T-cell (primary cell): ENCODE measurements at regions not wholly inside any gene's neighbourhood (a gene's known extent, or its start where the extent isn't known, plus 50 kb on each side); places are given as distances from the start of the nearest gene placed in this dataset.

Experiments used
- ATAC-seq, 4 experiments: fragments of 200-7000 bp in 3 of 4; fragments of 150-1000 bp in 1 of 4; cut with Tn5 transposase; replicated peaks in 1 of 4; 1 replicate in 3 of 4; 2 replicates in 1 of 4; pipeline ENCODE4 v1.10.0; 2021; ENCODE audit warnings: moderate library complexity in 3 of 4, mild to moderate bottlenecking in 2 of 4, moderate number of reproducible peaks in 1 of 4
- CTCF ChIA-PET, 2 donors: fragments of 300-600 bp; sonication (Branson Sonifier 250); formaldehyde crosslinking; loops; one replicate each; lab custom pipeline; 2022; ENCODE audit warnings: antibody characterized with exemption in 2 of 2; lab: Charles Lee
- POLR2A ChIA-PET, 2 donors: fragments of 300-600 bp; sonication (Branson Sonifier 250); formaldehyde crosslinking; loops; one replicate each; lab custom pipeline; 2022; ENCODE audit warnings: antibody characterized with exemption in 2 of 2; lab: Charles Lee
- DNase-seq, 35 experiments: peaks; one replicate each; pipeline versions ENCODE4 v3.0.0 to v3.0.0-alpha.2; 2013 to 2023
- H3K27ac ChIP-seq: one replicate; pipeline ENCODE4 v1.5.1; 2013; ENCODE audit warnings: low read length
- H3K27me3 ChIP-seq, 2 experiments: replicated peaks in 1 of 2; 1 replicate in 1 of 2; 2 replicates in 1 of 2; pipeline versions ENCODE4 v1.6.1 to v1.7.0; 2013; ENCODE audit warnings: low read length in 1 of 2, mixed read lengths in 1 of 2; ENCODE audit not compliant: control insufficient read depth in 2 of 2, insufficient read depth in 2 of 2; ENCODE audit errors: extremely low read depth in 1 of 2
- H3K36me3 ChIP-seq, 2 donors: 1 replicate in 1 of 2; 2 replicates in 1 of 2; pipeline versions ENCODE4 v1.6.1 to v1.7.0; 2013; ENCODE audit warnings: low read length in 1 of 2; ENCODE audit not compliant: control insufficient read depth in 2 of 2, insufficient read depth in 1 of 2; ENCODE audit errors: extremely low read depth in 1 of 2
- H3K4me1 ChIP-seq, 2 experiments: 1 replicate in 1 of 2; 2 replicates in 1 of 2; pipeline versions ENCODE4 v1.6.1 to v1.7.0; 2013; ENCODE audit warnings: low read length in 2 of 2, mixed read lengths in 1 of 2; ENCODE audit not compliant: insufficient read depth in 2 of 2, control insufficient read depth in 1 of 2; ENCODE audit errors: extremely low read depth in 1 of 2
- H3K4me3 ChIP-seq, 2 donors: 1 replicate in 1 of 2; 2 replicates in 1 of 2; pipeline versions ENCODE4 v1.5.1 to v1.7.0; 2013; ENCODE audit warnings: mild to moderate bottlenecking in 2 of 2, low read length in 1 of 2, moderate library complexity in 1 of 2; ENCODE audit not compliant: control insufficient read depth in 1 of 2; ENCODE audit errors: extremely low read depth in 1 of 2
- H3K9me3 ChIP-seq: 2 replicates; pipeline ENCODE4 v1.7.0; 2013
- H3K27ac Mint-ChIP-seq, 2 donors: one replicate each; pipeline ENCODE4 v1.8.0; 2020 to 2021; ENCODE audit warnings: mild to moderate bottlenecking in 2 of 2, mixed read lengths in 2 of 2
- H3K27me3 Mint-ChIP-seq, 2 donors: one replicate each; pipeline ENCODE4 v1.8.0; 2021 to 2022; ENCODE audit warnings: mixed read lengths in 2 of 2
- H3K36me3 Mint-ChIP-seq: one replicate; pipeline ENCODE4 v1.8.0; 2021; ENCODE audit warnings: mixed read lengths
- H3K4me1 Mint-ChIP-seq, 3 donors: one replicate each; pipeline ENCODE4 v1.8.0; 2020 to 2022; ENCODE audit warnings: mixed read lengths in 3 of 3, mild to moderate bottlenecking in 1 of 3
- H3K4me3 Mint-ChIP-seq, 3 donors: one replicate each; pipeline ENCODE4 v1.8.0; 2020 to 2022; ENCODE audit warnings: mild to moderate bottlenecking in 3 of 3, mixed read lengths in 3 of 3, moderate library complexity in 3 of 3
- H3K9me3 Mint-ChIP-seq, 3 donors: one replicate each; pipeline ENCODE4 v1.8.0; 2020 to 2022; ENCODE audit warnings: mixed read lengths in 3 of 3
- WGBS: methylation state at CpG from one replicate; pipeline ENCODE4 v1.1.5; 2013; ENCODE audit warnings: missing lambda C conversion rate; ENCODE audit not compliant: insufficient coverage; 5-methylcytosine and 5-hydroxymethylcytosine counted together

GRCh38 chr3:70808881-70809280, 496.4 kb upstream of the MDFIC2 start:
- H3K27ac ChIP-seq, result no peak overlapping the region
- Mint-ChIP-seq H3K27ac (no peak overlapping the region), H3K4me1 (no peaks in the 10 kb centered on the region), H3K4me3 (no peak overlapping the region), H3K27me3 (peaks cover 12 to 16% of the 10 kb centered on the region in 2 donors), H3K36me3 (no peaks in the 10 kb centered on the region), H3K9me3 (no peaks in the 10 kb centered on the region)
- H3K27me3 ChIP-seq, result no peaks in the 10 kb centered on the region
- ATAC-seq, result no peak
- ChIA-PET CTCF (no interaction called here), POLR2A (no interaction called here)
- H3K36me3 ChIP-seq, result no peaks in the 10 kb centered on the region
- no peak overlapping the region for H3K4me3 ChIP-seq
- no peaks in the 10 kb centered on the region for H3K4me1 ChIP-seq
- no peak for DNase-seq
- H3K9me3 ChIP-seq, result no peaks in the 10 kb centered on the region
- no CpG with 5 or more reads among the region's 1 CpG for WGBS

- no peaks in the 10 kb centered on the region for H3K27me3 ChIP-seq
- no peaks in the 10 kb centered on the region for H3K36me3 ChIP-seq
- Mint-ChIP-seq H3K4me1 (no peaks in the 10 kb centered on the region), H3K4me3 (no peak overlapping the region), H3K36me3 (no peaks in the 10 kb centered on the region), H3K27ac (no peak overlapping the region), H3K9me3 (no peaks in the 10 kb centered on the region), H3K27me3 (peaks cover 16 to 21% of the 10 kb centered on the region in 2 donors)
- ChIA-PET POLR2A (no interaction called here), CTCF (no interaction called here)
- no peak overlapping the region for H3K27ac ChIP-seq
- no CpG with 5 or more reads among the region's 7 CpGs for WGBS
- no peaks in the 10 kb centered on the region for H3K4me1 ChIP-seq
- ATAC-seq (no peak), DNase-seq (no peak)
- H3K4me3 ChIP-seq, result no peak overlapping the region
- H3K9me3 ChIP-seq, result no peaks in the 10 kb centered on the region
Measured at GRCh38 chr3:70806556-70806955, 494.1 kb upstream of the MDFIC2 start.

- no peaks in the 10 kb centered on the region for H3K9me3 Mint-ChIP-seq
- H3K4me1 Mint-ChIP-seq, result no peaks in the 10 kb centered on the region
- Histone ChIP-seq H3K36me3 (no peaks in the 10 kb centered on the region), H3K27ac (no peak overlapping the region), H3K4me3 (no peak overlapping the region), H3K27me3 (no peaks in the 10 kb centered on the region), H3K9me3 (no peaks in the 10 kb centered on the region), H3K4me1 (no peaks in the 10 kb centered on the region)
- CTCF ChIA-PET, result no interaction called here
- DNase-seq (no peak), ATAC-seq (no peak)
- WGBS, result 100% methylated on average over 3 of the region's 6 CpGs
- H3K27me3 Mint-ChIP-seq, result peaks cover 22 to 23% of the 10 kb centered on the region in 2 donors
- H3K36me3 Mint-ChIP-seq, result no peaks in the 10 kb centered on the region
- no peak overlapping the region for H3K27ac Mint-ChIP-seq
- H3K4me3 Mint-ChIP-seq, result no peak overlapping the region
- POLR2A ChIA-PET, result no interaction called here
Measured at GRCh38 chr3:70806021-70806420, 493.6 kb upstream of the MDFIC2 start.

- no peaks in the 10 kb centered on the region for H3K9me3 Mint-ChIP-seq
Measured at GRCh38 chr3:70805061-70805889, 492.8 kb upstream of the MDFIC2 start.

GRCh38 chr3:70803891-70804290, 491.5 kb upstream of the MDFIC2 start:
- DNase-seq (no peak), ATAC-seq (no peak)
- peaks cover 36 to 37% of the 10 kb centered on the region in 2 donors for H3K27me3 Mint-ChIP-seq
- CTCF ChIA-PET, result no interaction called here
- WGBS, result 60% methylated on average over 1 of the region's 2 CpGs
- H3K9me3 ChIP-seq, result no peaks in the 10 kb centered on the region
- H3K27ac Mint-ChIP-seq, result no peak overlapping the region
- POLR2A ChIA-PET, result no interaction called here
- H3K4me3 Mint-ChIP-seq, result no peak overlapping the region
- no peaks in the 10 kb centered on the region for H3K9me3 Mint-ChIP-seq
- H3K4me3 ChIP-seq, result no peak overlapping the region
- no peaks in the 10 kb centered on the region for H3K27me3 ChIP-seq
- no peaks in the 10 kb centered on the region for H3K4me1 Mint-ChIP-seq
- no peaks in the 10 kb centered on the region for H3K36me3 Mint-ChIP-seq
- no peaks in the 10 kb centered on the region for H3K36me3 ChIP-seq
- H3K27ac ChIP-seq, result no peak overlapping the region
- no peaks in the 10 kb centered on the region for H3K4me1 ChIP-seq

More at GRCh38 chr3:70805061-70805889, 492.8 kb upstream of the MDFIC2 start:
- Histone ChIP-seq H3K9me3 (no peaks in the 10 kb centered on the region), H3K27ac (no peak overlapping the region), H3K4me1 (no peaks in the 10 kb centered on the region), H3K36me3 (no peaks in the 10 kb centered on the region), H3K27me3 (no peaks in the 10 kb centered on the region), H3K4me3 (no peak overlapping the region)
- H3K36me3 Mint-ChIP-seq, result no peaks in the 10 kb centered on the region
- 92% methylated on average over 2 of the region's 6 CpGs for WGBS
- H3K27me3 Mint-ChIP-seq, result peaks cover 26 to 28% of the 10 kb centered on the region in 2 donors
- H3K27ac Mint-ChIP-seq, result no peak overlapping the region
- no peaks in the 10 kb centered on the region for H3K4me1 Mint-ChIP-seq
- ChIA-PET CTCF (no interaction called here), POLR2A (no interaction called here)
- H3K4me3 Mint-ChIP-seq, result no peak overlapping the region
- no peak for ATAC-seq
- no peak for DNase-seq

- no peak overlapping the region for H3K27ac Mint-ChIP-seq
- H3K4me1 Mint-ChIP-seq, result no peaks in the 10 kb centered on the region
- peaks cover 36 to 40% of the 10 kb centered on the region in 2 donors for H3K27me3 Mint-ChIP-seq
- Histone ChIP-seq H3K4me1 (no peaks in the 10 kb centered on the region), H3K36me3 (no peaks in the 10 kb centered on the region), H3K9me3 (no peaks in the 10 kb centered on the region), H3K27me3 (no peaks in the 10 kb centered on the region), H3K4me3 (no peak overlapping the region), H3K27ac (no peak overlapping the region)
- no peak for DNase-seq
- ChIA-PET POLR2A (no interaction called here), CTCF (no interaction called here)
- H3K36me3 Mint-ChIP-seq, result no peaks in the 10 kb centered on the region
- no CpG with 5 or more reads among the region's 2 CpGs for WGBS
- H3K4me3 Mint-ChIP-seq, result no peak overlapping the region
- no peaks in the 10 kb centered on the region for H3K9me3 Mint-ChIP-seq
- ATAC-seq, result no peak
Measured at GRCh38 chr3:70803319-70803718, 490.9 kb upstream of the MDFIC2 start.
